Heart left ventricle (tissue), 13 donors: ENCODE measurements at regions not wholly inside any gene's neighbourhood (a gene's known extent, or its start where the extent isn't known, plus 50 kb on each side); places are given as distances from the start of the nearest gene placed in this dataset.

Experiments used
- CTCF ChIP-seq, 12 donors: fragments of 200-600 bp; sonication (generic) in 4 of 12; IDR thresholded peaks; one replicate each; pipeline versions ENCODE4 v1.5.0 to v1.8.0; 2018 to 2022; ENCODE audit warnings: antibody characterized with exemption in 12 of 12, mild to moderate bottlenecking in 5 of 12
- POLR2A ChIP-seq, 2 donors: fragments of 450-650 bp; IDR thresholded peaks; one replicate each; pipeline ENCODE4 v1.6.1; 2017; ENCODE audit warnings: antibody characterized with exemption in 2 of 2, mild to moderate bottlenecking in 2 of 2, moderate library complexity in 2 of 2
- donor health status: ischemic (EF 13 %, LVEDD 7.1; RV severe dilation, severe dysfunction).
- donor health status: DM: no; HTN: yes; CAD: no.
- donor health status: DM: no; HTN: no; CAD: no.
- donor health status: ischemic (EF 25% LVEDD 6.9; RV normal size, moderate dysfunction).
- donor health status: ischemic (EF 25% LVEDD 5.7; RV mildly dilated, moderate dysfunction).
- donor health status: ischemic (EF 35%, LVEDD 5.7; RV mildly dilated, moderate dysfunction).
- donor health status: nonischemic (EF 11% LVEDD 7.7; RV severe dilation, severe dysfunction).
- donor health status: DM: yes; HTN: yes; CAD: no.
- donor health status: PGD.
- donor health status: ischemic (EF 29% LVEDD 5.4; RV normal size, mild dysfunction).
- donor health status: nonischemic (EF 23%, LVEDD 6.1; RV moderate dilation, normal function).

GRCh38 chr3:162992741-162993140, 1496.1 kb downstream of the OTOL1 start:
- TF ChIP-seq CTCF (IDR thresholded peaks at IDR 0.05) (no peak), POLR2A (IDR thresholded peaks at IDR 0.05) (no peak)
